ENCODE measurements at regions not wholly inside any gene's neighbourhood (a gene's known extent, or its start where the extent isn't known, plus 50 kb on each side); places are given as distances from the start of the nearest gene placed in this dataset.

DNA sequence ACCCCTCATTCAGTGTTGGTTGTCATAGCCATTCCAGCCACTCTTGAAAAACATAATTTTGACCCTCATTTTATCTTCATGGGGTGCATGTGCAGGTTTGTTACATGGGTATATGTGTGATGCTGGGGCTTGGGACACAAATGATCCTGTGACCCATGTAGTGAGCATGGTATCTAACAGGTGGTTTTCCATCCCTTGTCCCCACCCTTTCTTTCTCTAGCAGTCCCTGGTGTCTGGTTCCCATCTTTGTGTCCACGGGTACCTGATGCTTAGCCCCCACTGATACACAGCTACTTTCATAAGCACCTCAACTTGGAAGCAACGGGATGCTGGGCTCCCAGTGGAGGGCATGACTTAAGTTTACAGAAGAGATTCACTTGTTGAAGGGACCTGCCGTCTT lies 373.5 kb downstream of the UQCRFS1 start:
- Mint-ChIP-seq H3K27me3 (peaks cover 2 to 4% of the 10 kb centered on the region in 2 donors), H3K36me3 (peaks cover 0 to 2% (median 0%) of the 10 kb centered on the region in 3 donors), H3K4me3 (no peak overlapping the region), H3K9me3 (peaks cover 0 to 2% (median 0%) of the 10 kb centered on the region in 5 donors), H3K27ac (no peak overlapping the region), H3K4me1 (no peaks in the 10 kb centered on the region)
- H3K4me3 ChIP-seq (ENCODE audit: low read length): no peak overlapping the region
- ChIA-PET POLR2A (no interaction called here), CTCF (no interaction called here)
- H3K36me3 ChIP-seq (ENCODE audit: insufficient read depth, low read length): no peaks in the 10 kb centered on the region
- no peaks in the 10 kb centered on the region for H3K4me1 ChIP-seq (ENCODE audit: insufficient read depth, low read length)
- no peak overlapping the region for H3K27ac ChIP-seq (ENCODE audit: low read depth, low read length)
- H3K27me3 ChIP-seq (ENCODE audit: insufficient read depth, low read length, poor library complexity, severe bottlenecking): no peaks in the 10 kb centered on the region
- no peaks in the 10 kb centered on the region for H3K9me3 ChIP-seq (ENCODE audit: low read length)
- DNase-seq: no peak

- CTCF ChIA-PET: no interaction called here
Observed at GRCh38 chr19:28838909-28839308, 374.0 kb downstream of the UQCRFS1 start.

GRCh38 chr19:28836421-28836820 lies 376.5 kb downstream of the UQCRFS1 start:
- peaks cover 0 to 2% (median 0%) of the 10 kb centered on the region in 3 donors for H3K36me3 Mint-ChIP-seq
- Histone ChIP-seq H3K27ac (ENCODE audit: low read depth, low read length) (no peak overlapping the region), H3K27me3 (ENCODE audit: insufficient read depth, low read length, poor library complexity, severe bottlenecking) (no peaks in the 10 kb centered on the region), H3K36me3 (ENCODE audit: insufficient read depth, low read length) (no peaks in the 10 kb centered on the region), H3K9me3 (ENCODE audit: low read length) (no peaks in the 10 kb centered on the region), H3K4me3 (ENCODE audit: low read length) (no peak overlapping the region), H3K4me1 (ENCODE audit: insufficient read depth, low read length) (no peaks in the 10 kb centered on the region)
- H3K27ac Mint-ChIP-seq: no peak overlapping the region
- H3K27me3 Mint-ChIP-seq: peaks cover 0 to 4% of the 10 kb centered on the region in 2 donors
- CTCF ChIA-PET: no interaction called here
- H3K4me3 Mint-ChIP-seq: no peak overlapping the region
- H3K4me1 Mint-ChIP-seq: no peaks in the 10 kb centered on the region
- no peak for DNase-seq
- POLR2A ChIA-PET: no interaction called here
- H3K9me3 Mint-ChIP-seq: peaks cover 0 to 2% (median 0%) of the 10 kb centered on the region in 5 donors

More at GRCh38 chr19:28838909-28839308, 374.0 kb downstream of the UQCRFS1 start:
- POLR2A ChIA-PET: no interaction called here
- Histone ChIP-seq H3K36me3 (ENCODE audit: insufficient read depth, low read length) (no peaks in the 10 kb centered on the region), H3K27ac (ENCODE audit: low read depth, low read length) (no peak overlapping the region), H3K27me3 (ENCODE audit: insufficient read depth, low read length, poor library complexity, severe bottlenecking) (no peaks in the 10 kb centered on the region), H3K4me1 (ENCODE audit: insufficient read depth, low read length) (no peaks in the 10 kb centered on the region), H3K4me3 (ENCODE audit: low read length) (no peak overlapping the region), H3K9me3 (ENCODE audit: low read length) (no peaks in the 10 kb centered on the region)
- peaks cover 2 to 4% of the 10 kb centered on the region in 2 donors for H3K27me3 Mint-ChIP-seq
- H3K4me3 Mint-ChIP-seq: no peak overlapping the region
- peaks cover 0 to 2% (median 0%) of the 10 kb centered on the region in 5 donors for H3K9me3 Mint-ChIP-seq
- no peak for DNase-seq
- H3K27ac Mint-ChIP-seq: no peak overlapping the region
- H3K36me3 Mint-ChIP-seq: peaks cover 0 to 2% (median 0%) of the 10 kb centered on the region in 3 donors
- H3K4me1 Mint-ChIP-seq: no peaks in the 10 kb centered on the region

- ChIA-PET CTCF (no interaction called here), POLR2A (no interaction called here)
- Histone ChIP-seq H3K4me3 (ENCODE audit: low read length) (no peak overlapping the region), H3K9me3 (ENCODE audit: low read length) (no peaks in the 10 kb centered on the region), H3K4me1 (ENCODE audit: insufficient read depth, low read length) (no peaks in the 10 kb centered on the region), H3K36me3 (ENCODE audit: insufficient read depth, low read length) (no peaks in the 10 kb centered on the region), H3K27ac (ENCODE audit: low read depth, low read length) (no peak overlapping the region), H3K27me3 (ENCODE audit: insufficient read depth, low read length, poor library complexity, severe bottlenecking) (no peaks in the 10 kb centered on the region)
- no peaks in the 10 kb centered on the region for H3K4me1 Mint-ChIP-seq
- peaks cover 0 to 2% (median 0%) of the 10 kb centered on the region in 5 donors for H3K9me3 Mint-ChIP-seq
- H3K27me3 Mint-ChIP-seq: peaks cover 1 to 4% of the 10 kb centered on the region in 2 donors
- peaks cover 0 to 2% (median 0%) of the 10 kb centered on the region in 3 donors for H3K36me3 Mint-ChIP-seq
- no peak overlapping the region for H3K4me3 Mint-ChIP-seq
- no peak for DNase-seq
- no peak overlapping the region for H3K27ac Mint-ChIP-seq
Observed at GRCh38 chr19:28834996-28835395, 378.0 kb downstream of the UQCRFS1 start.

DNA sequence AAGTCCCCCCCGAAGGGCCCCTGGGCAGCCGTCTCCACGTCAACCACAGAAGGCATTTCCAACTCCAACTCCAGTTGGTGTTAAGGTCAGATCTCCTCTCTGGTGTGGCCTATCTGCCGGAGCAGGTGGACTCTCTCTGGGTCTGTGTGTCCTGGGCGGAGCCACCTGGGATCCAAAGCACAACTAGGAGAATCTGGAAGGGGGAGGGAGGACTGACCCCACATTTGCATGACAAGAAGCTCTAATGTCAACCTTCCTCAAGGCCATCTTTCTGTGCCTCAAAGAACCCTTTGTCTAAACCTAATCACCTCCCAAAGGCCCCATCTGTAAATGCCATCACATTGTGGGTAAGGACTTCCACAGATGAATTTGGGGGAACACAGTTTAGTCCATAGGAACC lies 381.5 kb downstream of the UQCRFS1 start:
- Histone ChIP-seq H3K27me3 (ENCODE audit: insufficient read depth, low read length, poor library complexity, severe bottlenecking) (no peaks in the 10 kb centered on the region), H3K9me3 (ENCODE audit: low read length) (no peaks in the 10 kb centered on the region), H3K4me3 (ENCODE audit: low read length) (no peak overlapping the region), H3K4me1 (ENCODE audit: insufficient read depth, low read length) (no peaks in the 10 kb centered on the region), H3K27ac (ENCODE audit: low read depth, low read length) (no peak overlapping the region), H3K36me3 (ENCODE audit: insufficient read depth, low read length) (no peaks in the 10 kb centered on the region)
- Mint-ChIP-seq H3K9me3 (peaks cover 0 to 3% (median 0%) of the 10 kb centered on the region in 5 donors), H3K27me3 (peaks cover 1 to 4% of the 10 kb centered on the region in 2 donors), H3K4me3 (no peak overlapping the region), H3K27ac (no peak overlapping the region), H3K36me3 (peaks cover 0 to 2% (median 0%) of the 10 kb centered on the region in 3 donors), H3K4me1 (no peaks in the 10 kb centered on the region)
- DNase-seq: no peak
- POLR2A ChIA-PET: no interaction called here
- CTCF ChIA-PET: no interaction called here

DNA sequence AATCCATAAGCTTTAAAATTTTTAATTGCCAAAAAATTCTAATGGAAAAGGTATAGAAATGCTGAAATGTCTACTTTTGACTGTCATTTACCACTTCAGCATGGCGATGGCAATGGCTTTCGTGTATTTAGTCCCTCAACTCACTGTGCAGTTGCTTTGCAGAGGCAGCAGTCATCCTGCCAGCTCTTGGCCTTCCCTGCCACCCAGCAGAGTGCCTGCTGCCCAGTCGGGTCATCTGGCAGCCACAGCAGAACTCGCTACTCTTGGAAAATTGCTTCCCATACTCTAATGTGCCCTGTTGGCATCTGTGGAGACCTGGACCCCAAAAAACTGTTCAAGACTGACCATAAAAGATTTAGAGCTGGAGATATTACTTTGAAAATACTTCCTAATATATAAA lies 383.2 kb downstream of the UQCRFS1 start:
- Histone ChIP-seq H3K27me3 (ENCODE audit: insufficient read depth, low read length, poor library complexity, severe bottlenecking) (no peaks in the 10 kb centered on the region), H3K36me3 (ENCODE audit: insufficient read depth, low read length) (no peaks in the 10 kb centered on the region), H3K4me1 (ENCODE audit: insufficient read depth, low read length) (no peaks in the 10 kb centered on the region), H3K9me3 (ENCODE audit: low read length) (no peaks in the 10 kb centered on the region), H3K4me3 (ENCODE audit: low read length) (no peak overlapping the region), H3K27ac (ENCODE audit: low read depth, low read length) (no peak overlapping the region)
- H3K36me3 Mint-ChIP-seq: peaks cover 0 to under 1% (median 0%) of the 10 kb centered on the region in 3 donors
- DNase-seq: no peak
- H3K27ac Mint-ChIP-seq: no peak overlapping the region
- no peak overlapping the region for H3K4me3 Mint-ChIP-seq
- CTCF ChIA-PET: no interaction called here
- POLR2A ChIA-PET: no interaction called here
- no peaks in the 10 kb centered on the region for H3K4me1 Mint-ChIP-seq
- peaks cover 1% of the 10 kb centered on the region in 2 donors for H3K27me3 Mint-ChIP-seq
- peaks cover 0 to 3% (median 0%) of the 10 kb centered on the region in 5 donors for H3K9me3 Mint-ChIP-seq

DNA sequence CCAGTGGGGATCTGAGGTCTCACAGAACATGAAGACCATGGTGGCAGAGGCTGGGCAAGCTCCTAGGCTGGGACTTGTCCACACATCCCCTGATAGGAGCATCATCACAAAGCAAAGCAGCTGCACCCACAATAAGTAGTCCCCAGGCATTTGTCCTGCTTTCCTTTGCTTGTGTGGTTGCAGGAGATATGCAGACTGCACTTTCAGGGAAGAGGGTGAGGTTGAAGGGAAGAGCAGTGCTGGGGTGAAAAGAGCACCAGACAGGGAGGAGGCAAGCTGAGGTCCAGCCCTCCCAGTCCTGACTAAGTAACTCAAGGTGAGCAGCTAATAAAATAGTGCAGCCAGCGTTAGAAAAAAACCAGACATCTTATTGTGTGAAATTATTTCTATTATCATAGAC lies 383.6 kb downstream of the UQCRFS1 start:
- Mint-ChIP-seq H3K4me3 (no peak overlapping the region), H3K9me3 (peaks cover 0 to 4% (median 0%) of the 10 kb centered on the region in 5 donors), H3K27ac (no peak overlapping the region), H3K27me3 (peaks cover 0 to 1% of the 10 kb centered on the region in 2 donors), H3K36me3 (no peaks in the 10 kb centered on the region), H3K4me1 (no peaks in the 10 kb centered on the region)
- Histone ChIP-seq H3K27ac (ENCODE audit: low read depth, low read length) (no peak overlapping the region), H3K36me3 (ENCODE audit: insufficient read depth, low read length) (no peaks in the 10 kb centered on the region), H3K9me3 (ENCODE audit: low read length) (no peaks in the 10 kb centered on the region), H3K4me1 (ENCODE audit: insufficient read depth, low read length) (no peaks in the 10 kb centered on the region), H3K27me3 (ENCODE audit: insufficient read depth, low read length, poor library complexity, severe bottlenecking) (no peaks in the 10 kb centered on the region), H3K4me3 (ENCODE audit: low read length) (no peak overlapping the region)
- POLR2A ChIA-PET: no interaction called here
- DNase-seq: no peak
- CTCF ChIA-PET: no interaction called here

DNA sequence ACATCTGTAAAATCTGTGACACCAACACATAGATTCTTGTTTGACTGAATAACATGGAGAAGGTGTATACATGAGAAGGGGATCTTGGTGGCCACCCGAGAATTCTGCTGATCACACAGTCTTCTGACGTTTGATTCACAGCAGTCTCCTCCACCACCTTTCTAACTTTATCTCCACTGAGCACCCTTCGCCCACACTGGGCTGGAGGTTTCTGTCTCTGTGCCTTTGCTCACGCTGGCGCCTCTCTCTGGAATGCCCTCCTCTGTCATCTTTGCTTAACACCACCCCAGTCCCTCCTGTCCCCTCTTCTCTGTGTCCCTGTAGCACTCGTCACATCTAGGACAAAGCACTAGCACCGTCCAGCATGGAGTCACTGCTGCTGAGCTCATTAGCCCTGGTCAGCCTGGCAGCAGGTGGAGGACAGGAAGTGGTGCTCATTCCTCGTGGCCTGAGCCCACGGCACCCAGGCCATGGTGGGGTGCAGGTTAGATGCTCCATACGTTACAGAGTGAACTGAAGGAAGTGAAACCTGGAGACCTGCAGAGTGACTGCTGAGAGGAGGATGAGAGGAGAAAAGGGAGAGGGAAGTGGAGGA lies 384.6 kb downstream of the UQCRFS1 start:
- Histone ChIP-seq H3K4me3 (ENCODE audit: low read length) (no peak overlapping the region), H3K27ac (ENCODE audit: low read depth, low read length) (no peak overlapping the region), H3K4me1 (ENCODE audit: insufficient read depth, low read length) (no peaks in the 10 kb centered on the region), H3K9me3 (ENCODE audit: low read length) (no peaks in the 10 kb centered on the region), H3K27me3 (ENCODE audit: insufficient read depth, low read length, poor library complexity, severe bottlenecking) (no peaks in the 10 kb centered on the region), H3K36me3 (ENCODE audit: insufficient read depth, low read length) (no peaks in the 10 kb centered on the region)
- POLR2A ChIA-PET: no interaction called here
- H3K36me3 Mint-ChIP-seq: no peaks in the 10 kb centered on the region
- H3K27ac Mint-ChIP-seq: no peak overlapping the region
- H3K9me3 Mint-ChIP-seq: peaks cover 0 to 7% (median 0%) of the 10 kb centered on the region in 5 donors
- H3K27me3 Mint-ChIP-seq: peaks cover 0 to 1% of the 10 kb centered on the region in 2 donors
- H3K4me3 Mint-ChIP-seq: no peak overlapping the region
- no peak for DNase-seq
- no peaks in the 10 kb centered on the region for H3K4me1 Mint-ChIP-seq
- CTCF ChIA-PET: no interaction called here

Data from CD8-positive, alpha-beta memory T cell (primary cell).